NCI-H2196 (cell line): ENCODE measurements at regions not wholly inside any gene's neighbourhood (a gene's known extent, or its start where the extent isn't known, plus 50 kb on each side); places are given as distances from the start of the nearest gene placed in this dataset.
"Not testable (repeated sequence)": the region's sequence is repeated elsewhere in the genome, so short reads cannot be mapped to it uniquely, and the experiment has no call there.

Experiments used
- DNase-seq: peaks from one replicate; lab custom pipeline; 2025; ENCODE audit not compliant: unreplicated experiment; lab: John Stamatoyannopoulos, UW

DNA sequence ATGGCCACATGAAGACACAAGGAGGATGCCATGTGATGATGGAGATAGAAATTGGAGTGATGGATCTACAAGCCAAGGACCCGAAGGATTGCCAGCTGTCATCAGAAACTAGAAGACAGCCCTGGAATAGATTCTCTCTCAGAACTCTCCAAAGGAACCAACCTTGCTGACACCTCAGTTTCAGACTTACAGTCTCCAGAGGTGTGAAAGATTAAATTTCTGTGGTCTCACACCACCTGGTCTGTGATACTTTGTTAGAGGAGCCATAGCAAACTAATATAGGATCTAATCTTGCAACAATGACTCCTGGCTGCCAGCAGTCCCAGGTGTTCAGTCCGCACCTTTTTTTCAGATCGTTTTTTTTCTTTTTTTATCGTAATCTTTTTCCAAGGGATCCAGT lies 647.3 kb upstream of the GHITM start:
- no peak for DNase-seq

- DNase-seq, result no peak
These were observed 626.6 kb upstream of the GHITM start for GRCh38 chr10:83512681-83513080.

GRCh38 chr10:83515001-83515400 lies 624.3 kb upstream of the GHITM start:
- no peak for DNase-seq

DNA sequence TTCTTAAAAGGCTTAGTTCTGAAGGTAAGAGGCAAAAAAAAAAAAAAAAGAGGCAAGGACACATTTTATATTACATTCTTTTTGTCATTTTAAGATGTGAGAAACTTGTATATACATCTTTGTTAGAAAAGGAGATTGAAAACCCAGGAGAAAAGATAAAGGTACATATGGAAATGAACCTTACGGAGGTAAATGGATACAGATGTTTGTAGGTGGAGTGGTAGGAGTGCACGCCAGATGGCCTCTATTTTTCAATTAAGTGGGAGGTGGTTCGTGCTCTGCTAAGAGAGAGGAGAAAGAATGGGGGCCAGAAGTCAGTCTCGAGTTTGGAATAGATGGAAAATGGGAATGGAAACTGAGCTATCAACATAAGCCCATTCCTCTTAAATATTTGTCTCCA lies 622.5 kb upstream of the GHITM start:
- DNase-seq, result no peak

GRCh38 chr10:83517456-83517855 lies 621.9 kb upstream of the GHITM start:
- DNase-seq, result no peak

GRCh38 chr10:83518779-83519178 lies 620.5 kb upstream of the GHITM start:
- no peak for DNase-seq

- DNase-seq, result not testable (repeated sequence)
These were observed 618.9 kb upstream of the GHITM start for GRCh38 chr10:83520386-83520785.

DNA sequence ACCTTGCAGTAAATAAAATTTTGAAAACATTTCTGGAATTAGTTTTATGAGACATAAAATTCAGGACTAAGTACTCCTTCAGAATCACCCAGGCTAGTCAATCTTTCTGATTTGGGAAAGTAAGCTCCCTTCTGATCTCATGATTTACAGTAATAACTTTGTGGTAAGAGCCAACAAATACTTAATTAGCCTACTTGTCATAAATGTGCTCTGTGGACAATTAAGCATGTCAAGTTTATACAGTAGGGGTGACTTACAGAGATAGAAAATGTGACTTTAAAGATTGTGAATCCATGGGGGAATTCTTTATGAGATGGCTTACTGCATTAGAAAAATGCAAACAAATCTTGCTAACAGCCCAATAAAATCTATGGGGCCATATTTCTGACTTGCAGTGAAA lies 616.9 kb upstream of the GHITM start:
- no peak for DNase-seq

GRCh38 chr10:83522881-83523386 lies 616.4 kb upstream of the GHITM start:
- DNase-seq, result no peak

DNA sequence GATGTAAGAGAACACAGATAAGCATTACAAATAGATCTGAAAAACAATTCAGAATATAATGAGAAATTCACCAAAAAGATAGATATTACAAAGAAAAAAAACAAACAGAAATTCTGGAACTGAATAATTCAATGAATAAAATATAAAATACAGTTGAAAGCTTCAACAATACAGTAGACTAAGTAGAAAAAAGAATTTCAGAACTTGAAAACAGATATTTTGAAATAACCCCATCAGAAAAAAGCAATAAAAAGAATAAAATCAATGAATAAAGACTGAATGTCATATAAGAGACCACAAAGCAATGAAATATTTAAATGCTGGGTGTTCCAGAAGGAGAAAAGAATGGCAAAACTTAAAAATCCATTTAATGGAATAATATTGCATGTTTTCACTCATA lies 611.4 kb upstream of the GHITM start:
- DNase-seq, result no peak

GRCh38 chr10:83533290-83533689 lies 606.0 kb upstream of the GHITM start:
- no peak for DNase-seq

DNA sequence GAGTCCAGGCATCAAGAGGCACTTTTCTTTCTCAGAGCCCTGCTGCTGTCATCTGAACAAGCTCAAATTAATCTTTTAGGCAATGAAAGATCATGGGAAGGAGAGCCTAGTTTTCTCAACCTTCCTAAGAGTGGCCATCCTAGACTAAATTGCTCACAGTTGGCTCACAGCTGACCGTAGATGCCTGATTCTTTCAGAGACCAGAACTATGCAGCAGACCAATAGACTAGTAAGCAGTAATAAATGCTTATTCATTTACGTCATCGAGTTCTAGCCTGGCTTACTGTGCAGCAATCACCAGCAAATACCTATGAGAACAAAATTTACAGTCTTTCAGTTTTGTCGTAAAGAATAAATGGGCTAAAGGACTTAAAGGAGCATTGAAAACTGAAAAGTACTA lies 602.9 kb upstream of the GHITM start:
- no peak for DNase-seq

GRCh38 chr10:83538047-83538446 lies 601.3 kb upstream of the GHITM start:
- DNase-seq, result no peak

- DNase-seq, result no peak
These were observed 599.6 kb upstream of the GHITM start for GRCh38 chr10:83539528-83540308.

GRCh38 chr10:83541046-83541445 lies 598.3 kb upstream of the GHITM start:
- no peak for DNase-seq

DNA sequence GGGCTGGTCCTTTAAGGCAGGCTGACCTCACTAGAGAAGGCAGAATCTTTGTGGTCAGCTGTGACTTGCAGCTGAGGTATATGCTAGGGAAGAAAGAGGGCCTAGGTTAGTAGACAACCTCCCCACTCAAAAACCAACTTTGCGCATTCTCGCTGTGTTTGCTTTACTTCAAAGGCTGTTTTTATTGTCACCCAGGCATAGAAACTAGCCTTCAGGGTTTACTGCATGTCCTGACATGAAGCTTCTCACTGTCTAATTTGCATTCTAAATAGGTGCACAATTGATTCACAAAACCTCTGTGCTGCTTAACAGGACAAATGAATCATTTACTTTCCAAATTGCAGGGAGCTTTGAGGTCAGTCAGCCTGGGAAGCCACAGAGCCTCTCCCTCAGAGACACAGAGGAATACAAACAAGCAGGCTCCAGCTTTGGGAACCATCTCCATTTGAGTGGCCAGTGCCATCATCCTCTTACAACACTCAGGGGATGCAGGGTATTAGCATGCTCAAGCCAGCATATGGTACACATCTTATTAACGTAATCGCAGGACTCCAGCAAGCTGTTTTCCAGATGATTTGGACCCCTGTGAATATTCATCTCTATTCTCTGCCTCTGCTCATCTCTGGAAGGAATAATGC lies 596.4 kb upstream of the GHITM start:
- DNase-seq, result no peak

DNA sequence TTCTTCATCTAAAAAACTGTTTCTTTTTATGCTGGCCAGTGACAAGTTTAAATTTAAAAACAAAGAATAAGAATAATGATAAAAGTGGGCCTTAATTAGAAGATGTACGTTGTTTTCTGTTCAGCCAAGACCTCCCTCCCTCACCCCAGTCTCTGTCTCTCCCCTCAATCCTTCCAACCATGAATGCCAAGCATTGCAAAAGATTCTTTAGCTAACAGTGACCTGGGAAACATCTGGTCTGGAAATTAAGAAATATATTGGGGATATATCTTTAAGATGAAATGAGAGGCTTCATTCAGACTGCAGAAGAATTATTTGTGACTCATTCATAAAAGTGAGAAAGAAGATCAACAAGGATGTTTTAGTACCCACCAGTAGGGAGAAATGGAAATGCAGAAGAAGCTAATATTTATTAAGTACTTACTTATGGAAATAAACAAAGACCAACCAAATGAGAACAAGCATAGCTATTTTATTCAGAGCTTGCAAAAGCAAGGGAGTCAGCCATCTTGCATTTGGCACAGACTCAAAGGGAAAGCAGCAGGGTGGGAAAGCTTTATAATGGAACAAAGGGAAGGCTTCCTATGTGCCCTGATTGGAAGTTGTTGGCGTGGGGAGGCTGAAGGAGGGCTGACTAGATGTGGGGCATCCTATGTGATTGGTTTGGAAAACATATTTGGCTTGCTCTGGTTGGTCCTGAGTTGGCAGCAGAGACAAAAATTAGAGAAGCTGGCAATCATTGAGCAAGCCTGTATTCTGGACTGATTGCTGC lies 595.4 kb upstream of the GHITM start:
- no peak for DNase-seq

GRCh38 chr10:83545901-83546391 lies 593.4 kb upstream of the GHITM start:
- no peak for DNase-seq

GRCh38 chr10:83551190-83551589 lies 588.1 kb upstream of the GHITM start:
- DNase-seq, result not testable (repeated sequence)

DNA sequence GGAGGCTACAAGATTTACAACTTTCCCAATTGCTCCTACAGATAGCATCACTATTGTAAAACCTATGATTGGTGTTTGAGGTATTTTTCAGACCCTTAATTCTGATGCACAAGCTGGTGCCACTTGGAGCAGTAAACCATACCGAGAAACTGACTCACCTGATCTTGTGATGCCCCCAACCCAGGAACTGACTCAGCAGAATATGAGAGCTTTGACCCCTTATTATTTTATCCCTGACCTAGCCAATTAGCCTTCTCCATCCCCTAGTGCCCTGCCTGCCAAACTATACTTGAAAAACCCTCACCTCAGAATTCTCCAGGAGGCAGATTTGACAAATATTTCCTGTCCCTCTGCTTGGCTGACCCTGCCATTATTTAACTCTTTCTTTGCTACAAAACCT lies 585.9 kb upstream of the GHITM start:
- no peak for DNase-seq

DNA sequence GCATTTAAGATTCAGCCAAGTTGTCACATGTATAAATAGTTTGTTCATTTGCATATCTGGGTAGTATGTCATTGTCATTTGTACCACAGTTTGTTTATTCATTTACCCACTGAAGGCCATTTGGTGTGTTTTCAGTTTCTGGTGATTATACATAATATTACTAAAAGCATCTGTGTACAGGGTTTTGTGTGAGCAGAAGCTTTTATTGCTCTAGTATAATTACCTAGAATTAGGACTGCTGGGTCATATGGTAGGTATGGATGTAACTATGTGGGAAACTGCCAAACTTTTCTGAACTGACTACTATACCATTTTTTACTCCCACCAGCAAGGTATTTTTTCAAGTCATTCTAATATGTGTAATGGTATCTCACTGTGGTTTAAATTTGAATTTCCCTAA lies 584.0 kb upstream of the GHITM start:
- DNase-seq, result no peak

- DNase-seq, result no peak
These were observed 576.9 kb upstream of the GHITM start for GRCh38 chr10:83562381-83562780.
